ENCODE measurements at regions not wholly inside any gene's neighbourhood (a gene's known extent, or its start where the extent isn't known, plus 50 kb on each side); places are given as distances from the start of the nearest gene placed in this dataset.
"Not testable (repeated sequence)": the region's sequence is repeated elsewhere in the genome, so short reads cannot be mapped to it uniquely, and the experiment has no call there.

DNA sequence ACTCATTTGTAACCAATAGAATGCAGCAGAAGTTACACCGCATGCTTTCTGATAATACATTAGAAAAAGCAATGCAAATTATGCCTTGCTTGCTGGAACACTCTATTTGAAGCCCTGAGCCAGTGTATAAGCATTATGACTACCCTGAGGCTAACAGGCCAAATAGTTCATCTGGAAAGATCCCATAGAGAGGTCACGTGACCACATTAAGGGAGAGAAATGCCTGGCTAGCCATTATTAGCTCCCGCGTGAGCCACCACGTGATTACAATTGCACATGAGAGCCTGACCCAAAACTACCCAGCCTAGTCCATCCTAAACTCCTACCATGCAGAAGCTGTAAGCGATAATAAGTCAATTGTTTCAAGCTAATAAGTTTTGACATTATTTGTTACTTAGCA is 472.9 kb upstream of the GALNTL6 start:
- no peak for DNase-seq

DNA sequence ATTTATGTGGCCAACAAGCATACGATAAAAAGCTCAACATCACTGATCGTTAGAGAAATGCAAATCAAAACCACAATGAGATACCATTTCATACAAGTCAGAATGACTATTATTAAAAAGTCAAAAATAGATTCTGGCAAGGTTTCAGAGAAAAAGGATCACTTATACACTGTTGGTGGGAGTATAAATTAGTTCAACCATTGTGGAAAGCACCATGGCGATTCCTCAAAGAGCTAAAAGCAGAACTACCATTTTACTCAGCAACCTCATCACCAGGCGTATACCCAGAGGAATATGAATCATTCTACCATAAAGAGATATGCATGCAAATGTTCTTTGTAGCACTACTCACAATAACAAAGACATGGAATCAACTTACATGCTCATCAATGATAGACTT is 478.7 kb upstream of the GALNTL6 start:
- DNase-seq, result no peak

DNA sequence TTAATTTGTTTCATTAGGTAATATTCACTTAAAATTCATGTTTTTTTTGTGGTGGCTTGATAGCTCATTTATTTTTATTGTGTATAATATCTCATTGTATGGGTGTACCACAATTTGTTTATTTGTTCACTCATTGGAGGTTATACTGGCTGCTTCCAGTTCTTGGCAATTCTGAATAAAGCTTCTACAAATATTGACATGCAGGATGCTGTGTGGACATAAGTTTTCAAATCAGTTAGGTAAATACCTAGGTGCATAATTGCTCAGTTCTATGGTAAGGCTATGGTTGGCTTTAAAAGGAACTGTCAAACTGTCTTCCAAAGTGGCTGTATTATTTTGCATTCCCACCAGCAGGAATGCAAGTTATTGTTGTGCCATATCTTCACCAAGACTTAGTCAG is 504.5 kb upstream of the GALNTL6 start:
- DNase-seq, result no peak

DNA sequence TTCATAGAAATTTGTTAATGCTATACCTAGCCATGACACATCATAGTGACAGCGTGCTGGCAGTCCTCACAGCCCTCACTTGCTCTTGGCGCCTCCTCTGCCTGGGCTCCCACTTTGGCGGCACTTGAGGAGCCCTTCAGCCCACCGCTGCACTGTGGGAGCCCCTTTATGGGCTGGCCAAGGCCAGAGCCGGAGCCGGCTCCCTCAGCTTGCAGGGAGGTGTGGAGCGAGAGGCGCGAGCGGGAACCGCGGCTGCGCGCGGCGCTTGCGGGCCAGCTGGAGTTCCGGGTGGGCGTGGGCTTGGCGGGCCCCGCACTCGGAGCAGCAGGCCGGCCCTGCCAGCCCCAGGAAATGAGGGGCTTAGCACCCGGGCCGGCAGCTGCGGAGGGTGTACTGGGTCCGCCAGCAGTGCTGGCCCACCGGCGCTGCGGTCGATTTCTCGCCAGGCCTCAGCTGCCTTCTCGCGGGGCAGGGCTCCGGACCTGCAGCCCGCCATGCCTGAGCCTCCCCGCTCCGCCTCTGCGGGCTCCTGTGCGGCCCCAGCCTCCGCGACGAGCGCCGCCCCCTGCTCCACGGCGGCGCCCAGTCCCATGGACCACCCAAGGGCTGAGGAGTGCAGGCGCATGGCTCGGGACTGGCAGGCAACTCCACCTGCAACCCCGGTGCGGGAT is 515.0 kb upstream of the GALNTL6 start:
- DNase-seq, result not testable (repeated sequence)

DNA sequence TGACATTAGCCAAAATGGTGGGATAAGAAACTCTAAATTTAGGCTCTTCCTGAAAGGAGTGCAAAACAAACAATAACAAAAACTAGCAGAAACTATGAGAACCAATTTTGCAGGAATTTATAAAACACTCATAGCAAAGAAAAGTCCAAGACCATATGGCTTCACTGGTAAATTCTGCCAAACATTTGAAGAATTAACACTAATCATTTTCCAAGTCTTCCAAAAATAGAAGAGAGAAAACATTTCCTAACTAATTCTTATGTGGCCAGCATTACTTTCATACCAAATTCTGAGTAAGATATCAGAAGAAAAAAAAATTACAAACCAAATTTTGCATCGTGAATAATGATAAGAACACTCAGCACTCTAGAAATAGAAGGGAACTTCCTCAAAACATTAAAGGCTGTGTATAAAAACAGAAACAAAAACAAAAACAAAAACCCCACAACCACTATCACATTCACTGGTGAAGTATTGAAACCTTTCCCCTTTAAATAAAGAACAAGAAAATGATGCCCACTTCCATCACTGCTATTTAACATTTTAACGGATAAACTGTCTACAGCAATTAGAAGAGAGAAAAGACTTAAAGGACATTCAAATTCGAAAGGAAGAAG is 524.3 kb upstream of the GALNTL6 start:
- no peak for DNase-seq

DNA sequence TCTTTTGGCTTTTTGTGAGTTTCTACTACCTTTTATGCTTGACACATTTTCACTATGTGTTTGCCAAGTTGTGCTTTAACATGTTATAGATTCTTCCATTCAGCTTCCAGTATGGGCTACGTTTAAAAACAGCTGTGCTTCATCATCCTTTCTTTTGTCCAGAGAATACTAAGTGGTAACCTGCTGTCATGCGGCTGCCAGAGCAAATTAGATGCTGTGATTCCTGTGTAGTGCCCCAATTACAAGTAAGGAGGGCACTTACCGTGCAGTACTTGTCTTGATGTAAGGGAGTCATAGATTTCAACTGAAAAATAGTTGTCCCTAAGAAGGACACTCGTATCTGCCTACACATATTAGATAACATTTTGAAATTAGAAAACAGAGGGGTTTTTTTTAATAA is 531.8 kb upstream of the GALNTL6 start:
- DNase-seq, result no peak

DNA sequence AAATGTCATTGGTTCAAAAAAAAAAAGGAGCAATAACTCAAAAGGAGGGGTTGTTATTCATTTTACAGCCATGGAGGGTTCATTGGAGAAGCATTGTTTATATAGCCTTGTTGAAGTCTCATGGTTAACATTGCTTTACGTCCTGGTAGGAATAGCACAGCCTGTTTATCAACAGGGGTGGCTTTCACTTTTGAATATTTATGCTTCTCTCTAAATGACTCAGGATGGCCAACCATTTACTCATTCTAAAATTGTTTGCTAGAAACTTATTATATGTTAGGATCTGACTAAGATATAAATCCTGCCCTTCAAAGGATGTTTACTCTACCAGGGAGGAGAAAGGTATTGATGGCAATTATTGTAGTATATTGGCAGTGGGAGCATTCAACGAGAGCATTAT is 534.1 kb upstream of the GALNTL6 start:
- DNase-seq, result no peak

DNA sequence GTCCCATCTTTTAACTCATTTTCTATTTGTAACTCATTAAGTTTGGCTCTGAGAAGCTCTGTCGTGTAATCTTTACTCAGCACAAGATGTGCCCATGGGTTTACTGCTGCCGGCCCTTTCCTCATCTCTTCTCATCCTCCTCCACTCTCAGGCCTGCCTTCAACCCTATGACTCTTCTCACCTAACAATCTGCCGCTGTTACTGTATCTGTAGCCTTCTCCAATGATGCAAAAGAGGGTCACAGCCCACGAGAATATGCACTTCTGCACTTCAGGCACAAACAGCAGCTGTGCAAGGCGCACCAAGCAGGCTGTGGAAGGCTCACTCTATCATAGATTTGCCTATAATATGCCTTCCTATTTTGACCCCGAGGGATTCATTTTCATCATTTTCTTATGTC is 546.5 kb upstream of the GALNTL6 start:
- DNase-seq, result no peak

DNA sequence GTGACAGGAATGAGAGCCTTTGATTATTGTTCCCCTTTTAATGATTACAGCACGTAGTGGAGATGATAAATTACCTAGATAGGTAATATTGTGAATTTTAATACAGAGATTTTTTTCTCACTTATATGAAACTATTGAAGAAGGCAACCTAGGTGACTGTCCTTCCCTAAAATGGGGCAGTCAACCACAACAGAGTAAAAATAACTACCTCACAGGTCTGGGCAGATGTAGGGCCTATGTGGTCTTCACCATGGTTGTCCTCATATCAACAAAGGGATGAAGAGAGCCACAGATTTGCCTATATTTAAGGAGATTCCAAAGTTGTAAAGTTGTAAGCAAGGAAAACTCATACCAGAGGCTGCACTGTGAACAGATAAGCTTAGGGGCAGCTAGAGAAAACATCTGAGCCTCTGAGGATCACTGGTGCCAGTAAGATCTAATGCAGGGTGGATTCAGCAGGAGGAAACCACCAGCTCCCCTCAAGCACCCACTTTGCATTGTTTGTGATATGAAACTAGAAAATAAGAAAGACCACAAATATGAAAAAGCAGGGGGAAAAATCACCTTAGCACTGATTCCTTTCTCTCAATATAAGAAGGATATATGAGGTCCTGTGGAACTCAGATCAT is 547.9 kb upstream of the GALNTL6 start:
- DNase-seq, result no peak

DNA sequence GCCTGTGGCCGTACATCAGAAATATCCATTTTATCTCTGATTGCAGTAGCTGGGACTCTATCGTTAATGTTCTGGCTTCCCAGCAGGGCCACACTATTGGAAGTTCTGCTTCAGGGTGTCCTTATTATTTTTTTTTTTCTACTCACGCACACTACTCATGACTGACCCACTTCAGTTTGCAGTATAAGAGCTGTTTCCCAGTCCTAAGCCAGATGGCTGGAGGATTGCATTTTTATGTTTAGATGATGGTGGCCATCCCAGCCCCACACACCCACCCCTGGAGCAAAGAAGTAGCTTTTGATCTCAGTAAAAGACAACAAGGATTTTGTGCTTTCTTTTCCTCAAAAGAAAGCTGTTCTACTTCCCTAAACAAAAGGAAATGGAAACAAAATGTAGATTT is 557.0 kb upstream of the GALNTL6 start:
- no peak for DNase-seq

DNA sequence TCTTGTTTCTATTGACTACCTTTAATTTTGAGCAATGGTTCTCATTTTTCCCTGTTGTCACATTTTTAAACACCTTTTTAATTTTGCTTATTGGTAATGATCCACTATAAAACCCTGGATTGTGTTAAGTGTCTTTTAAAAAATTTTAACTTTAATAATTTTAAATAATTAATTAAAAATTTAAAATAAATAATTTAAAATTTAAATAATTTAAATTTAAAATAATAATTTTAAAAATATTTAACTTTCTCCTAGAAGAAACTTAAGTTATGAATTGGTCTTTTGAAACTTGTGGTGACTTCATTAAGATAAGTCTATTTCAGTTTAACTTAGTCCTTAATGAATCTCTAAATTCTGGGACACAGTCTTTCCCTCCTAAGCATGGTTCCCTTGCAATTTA is 566.3 kb upstream of the GALNTL6 start:
- DNase-seq, result no peak

DNA sequence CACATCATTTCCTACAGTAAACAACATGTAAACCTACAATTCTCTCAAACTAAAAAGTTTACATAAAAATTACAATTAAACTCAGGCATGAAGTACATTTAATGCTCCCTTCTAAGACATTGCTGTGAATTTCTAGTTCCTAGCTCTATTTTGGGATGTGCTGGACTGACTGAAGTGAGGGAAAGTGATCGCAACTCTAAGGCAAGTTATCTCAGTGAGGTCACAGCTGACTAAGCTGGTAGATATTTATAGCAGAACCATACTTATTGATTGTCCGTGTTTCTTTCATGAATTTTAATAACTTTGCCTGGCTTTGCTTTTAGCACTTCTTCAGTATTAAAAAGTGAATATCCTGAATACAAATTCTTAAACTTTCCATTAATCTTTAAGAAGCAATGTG is 570.4 kb upstream of the GALNTL6 start:
- no peak for DNase-seq

DNA sequence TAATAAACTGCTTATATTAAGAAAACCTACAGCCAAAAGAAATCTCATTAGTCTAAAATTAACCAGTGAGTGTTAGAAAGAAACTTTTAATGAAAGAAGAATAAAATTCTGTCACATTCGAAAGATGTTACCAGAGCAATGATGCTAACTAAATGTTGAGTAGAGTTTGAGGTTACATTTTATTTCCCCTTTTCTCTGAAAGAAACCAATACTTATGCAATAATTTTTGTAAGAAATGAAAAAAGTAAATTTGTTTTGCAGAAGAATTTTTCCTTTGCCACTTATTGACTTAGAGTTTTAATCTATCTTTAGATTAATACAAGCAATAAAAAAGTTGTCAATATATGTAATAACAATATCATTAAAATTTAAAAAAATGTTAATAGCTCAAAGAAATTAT is 574.0 kb upstream of the GALNTL6 start:
- no peak for DNase-seq

DNA sequence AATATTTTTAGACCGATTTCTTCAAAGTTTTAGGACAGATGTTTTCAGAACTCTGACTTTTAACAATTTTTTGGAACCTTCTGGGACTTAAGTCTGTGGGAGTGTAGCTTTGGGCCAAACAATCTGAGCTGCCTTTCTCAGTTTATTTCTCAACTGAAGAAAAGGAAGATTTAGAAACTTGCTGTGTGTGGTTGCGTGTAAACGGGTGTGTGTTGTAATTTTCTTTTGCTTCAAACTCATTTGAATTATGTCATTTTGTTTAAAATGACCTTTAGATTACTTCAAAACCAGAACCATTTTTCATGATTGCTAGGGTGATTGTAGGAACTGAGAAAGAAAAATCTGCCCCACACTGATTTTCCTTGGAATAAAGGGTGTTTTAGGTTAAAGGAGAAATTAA is 577.7 kb upstream of the GALNTL6 start:
- DNase-seq, result no peak

DNA sequence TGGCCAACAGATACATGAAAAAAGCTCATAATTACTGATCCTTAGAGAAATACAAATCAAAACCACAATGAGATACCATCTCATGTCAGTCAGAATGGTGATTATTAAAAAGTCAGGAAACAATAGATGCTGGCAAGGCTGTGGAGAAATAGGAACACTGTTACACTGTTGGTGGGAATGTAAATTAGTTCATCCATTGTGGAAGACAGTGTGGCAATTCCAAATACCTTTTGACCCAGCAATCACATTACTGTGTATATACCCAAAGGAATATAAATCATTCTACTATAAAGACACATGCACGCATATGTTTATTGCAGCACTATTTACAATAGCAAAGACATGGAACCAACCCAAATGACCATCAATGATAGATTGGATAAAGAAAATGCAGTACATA is 583.9 kb upstream of the GALNTL6 start:
- not testable (repeated sequence) for DNase-seq

DNA sequence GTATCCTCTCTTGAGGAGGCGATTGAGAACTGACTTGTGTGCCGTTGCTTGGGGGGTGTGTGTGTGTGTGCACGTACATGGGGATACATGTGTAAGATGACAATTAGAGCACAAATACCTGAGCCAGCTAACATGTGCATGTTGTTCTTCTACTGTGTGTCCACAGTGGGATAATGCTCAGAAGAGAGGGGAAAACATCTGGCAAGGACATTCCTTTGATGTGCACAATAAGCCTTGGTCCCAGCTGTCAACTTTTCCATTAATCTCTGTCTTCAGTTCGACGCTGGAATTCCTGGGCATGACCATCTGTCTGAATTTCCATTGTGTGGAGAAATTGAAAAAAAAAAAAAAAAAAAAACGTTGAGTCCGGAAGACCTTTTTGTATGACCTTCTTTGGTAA is 592.0 kb upstream of the GALNTL6 start:
- no peak for DNase-seq

DNA sequence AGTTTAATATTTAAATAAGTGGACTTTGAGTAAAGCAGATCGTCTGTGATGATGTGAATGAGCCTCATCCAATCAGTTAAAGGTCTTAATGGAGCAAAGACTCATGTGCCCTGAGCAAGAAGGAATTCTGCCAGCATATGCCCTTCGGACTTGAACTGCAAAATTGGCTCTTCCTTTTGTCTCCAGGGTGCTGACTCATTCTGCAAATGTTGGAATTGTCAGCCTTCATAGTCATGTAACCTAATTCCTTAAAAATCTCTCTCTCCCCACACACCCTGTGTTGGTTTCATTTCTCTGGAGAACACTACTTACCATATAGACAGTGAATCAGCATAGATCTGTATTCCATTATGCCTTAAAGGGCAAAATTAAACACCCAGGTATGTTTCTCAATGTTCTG is 609.8 kb upstream of the GALNTL6 start:
- DNase-seq, result no peak

DNA sequence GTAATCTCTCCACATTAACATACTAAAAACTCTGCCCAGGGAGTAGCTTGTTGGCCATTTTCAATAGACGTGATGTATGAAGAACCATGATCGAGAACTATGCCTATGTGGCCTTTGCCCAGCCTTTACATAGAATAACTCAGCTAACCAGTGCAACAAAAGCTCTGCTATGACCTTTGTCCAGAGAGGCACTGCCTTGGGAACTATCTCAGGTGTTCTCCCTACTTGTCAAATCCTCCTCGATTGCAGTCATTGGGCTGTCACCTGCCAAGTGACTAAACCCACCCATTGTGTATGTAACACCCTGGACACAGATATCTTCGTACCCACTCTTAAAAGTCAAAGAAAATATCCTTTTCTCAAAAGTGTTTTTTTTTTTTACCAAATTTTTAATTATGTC is 610.3 kb upstream of the GALNTL6 start:
- DNase-seq, result no peak

DNA sequence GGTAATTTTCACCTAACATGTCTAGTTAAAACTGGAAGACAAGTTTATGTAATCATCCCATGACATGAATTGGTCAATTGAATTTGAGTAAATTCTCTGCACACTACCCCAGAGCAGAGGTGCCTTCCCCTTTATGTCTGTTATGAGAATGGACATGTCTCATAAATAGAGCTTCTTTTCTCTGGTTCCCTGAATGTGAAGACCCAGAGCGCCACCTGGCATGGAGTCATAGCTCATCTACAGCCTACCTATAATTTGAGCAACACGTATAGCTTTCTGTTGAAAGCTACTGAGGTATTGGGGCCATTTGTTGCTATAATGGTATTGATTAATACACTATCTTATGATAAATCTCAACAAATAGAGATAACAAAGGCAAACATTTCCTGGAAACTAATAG is 626.5 kb upstream of the GALNTL6 start:
- no peak for DNase-seq

DNA sequence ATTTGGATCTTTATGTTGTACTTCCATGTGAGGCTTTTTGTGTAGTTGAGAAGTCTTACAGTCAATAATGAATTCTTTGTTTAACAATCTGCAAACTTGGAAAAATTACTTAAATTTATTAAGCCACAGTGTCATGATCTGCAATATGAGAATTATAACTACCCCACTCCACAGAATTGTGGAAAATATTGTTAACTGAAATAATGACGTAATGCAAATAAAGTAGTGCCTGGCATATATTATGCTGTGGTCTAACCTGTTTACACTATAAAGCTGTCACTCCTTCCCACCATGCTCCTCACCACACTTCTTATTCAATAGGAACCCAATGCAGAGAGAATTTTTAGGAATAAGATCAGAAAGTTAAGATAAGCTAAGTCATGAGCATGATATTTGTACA is 632.1 kb upstream of the GALNTL6 start:
- no peak for DNase-seq

DNA sequence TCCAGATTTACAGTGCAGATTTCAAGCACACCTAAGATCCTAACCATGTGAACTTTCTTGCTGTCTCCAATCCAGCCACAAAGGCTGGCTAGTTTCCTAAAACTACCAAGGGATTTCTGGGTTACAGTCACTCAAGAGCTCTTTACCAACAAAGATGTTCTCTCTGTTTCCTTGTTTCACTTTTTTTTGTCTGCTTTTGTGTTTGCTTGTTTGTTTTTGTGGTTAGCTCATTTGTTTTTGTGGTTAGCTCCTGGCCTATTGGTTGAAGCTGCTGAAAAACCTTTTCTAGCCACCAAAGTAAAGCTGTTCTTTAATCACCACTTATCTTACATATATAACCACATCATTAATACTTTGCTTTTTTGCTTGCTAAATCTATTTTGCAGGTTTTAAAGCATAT is 642.5 kb upstream of the GALNTL6 start:
- DNase-seq, result no peak

DNA sequence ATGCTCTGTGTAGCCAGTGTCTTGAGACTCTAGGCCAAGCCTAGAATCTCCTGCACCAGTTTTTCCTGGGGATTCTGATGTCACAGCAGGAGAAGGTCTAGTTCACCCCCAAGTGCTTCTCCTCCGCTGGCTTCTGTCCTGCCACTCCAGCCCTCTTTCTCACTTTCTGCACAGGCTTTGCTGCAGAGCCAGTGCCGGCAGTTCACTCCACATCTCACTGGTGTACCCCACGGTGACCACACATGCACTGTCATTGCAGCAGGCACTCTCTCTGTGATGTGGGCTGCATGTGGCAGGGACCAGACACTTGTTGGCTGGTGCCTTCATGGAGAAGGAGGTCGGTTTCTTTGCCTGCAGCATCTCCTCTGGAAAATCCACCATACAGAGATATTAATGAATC is 643.8 kb upstream of the GALNTL6 start:
- DNase-seq, result no peak

DNA sequence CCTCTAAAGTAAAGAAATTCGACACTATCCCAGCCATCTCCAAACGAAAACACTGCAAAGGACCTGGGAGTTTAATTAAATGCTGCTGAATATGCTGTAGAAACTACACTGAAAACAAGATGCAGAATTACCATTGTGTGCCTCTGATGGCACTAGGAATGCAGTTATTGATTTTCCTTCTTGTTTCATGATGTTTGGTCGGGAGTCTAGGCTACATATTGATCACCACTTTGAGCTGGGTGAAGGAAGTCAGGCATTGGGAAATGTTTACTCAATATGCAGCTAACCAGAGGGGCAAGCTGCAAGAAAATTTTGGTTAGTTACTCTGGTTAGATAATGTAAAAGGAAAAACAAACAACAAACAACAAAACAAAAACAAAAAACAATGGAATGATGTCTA is 650.7 kb upstream of the GALNTL6 start:
- no peak for DNase-seq

DNA sequence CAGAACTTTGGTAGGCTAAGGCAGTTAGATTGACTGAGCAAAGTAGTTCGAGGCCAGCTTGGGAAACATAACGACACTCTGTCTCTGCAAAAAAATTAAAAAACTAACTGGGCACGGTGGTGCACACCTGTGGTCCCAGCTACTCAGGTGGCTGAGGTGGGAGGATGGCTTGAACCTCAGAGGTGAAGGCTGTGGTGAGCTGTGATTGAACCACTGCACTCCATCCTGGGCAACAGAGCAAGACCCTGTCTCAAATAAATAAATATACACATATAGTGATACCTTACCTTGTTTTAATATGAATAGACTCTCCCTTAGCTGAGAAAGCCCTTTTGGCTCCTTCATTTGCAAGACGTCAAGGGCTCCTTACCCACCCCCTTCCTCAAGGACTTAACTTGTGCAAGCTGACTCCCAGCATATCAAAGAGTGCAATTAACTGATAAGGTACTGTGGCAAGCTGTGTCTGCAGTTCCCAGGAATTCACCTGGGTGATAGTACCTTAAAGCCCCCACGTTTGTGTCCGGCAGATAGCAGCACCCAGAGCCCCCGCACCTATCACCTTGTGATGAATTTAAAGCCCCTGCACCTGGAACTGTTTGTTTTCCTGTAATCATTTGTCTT is 655.6 kb upstream of the GALNTL6 start:
- DNase-seq, result no peak

All from skin of body (tissue), 1 donor.